Panc1 (cell line): ENCODE measurements at regions not wholly inside any gene's neighbourhood (a gene's known extent, or its start where the extent isn't known, plus 50 kb on each side); places are given as distances from the start of the nearest gene placed in this dataset.

Experiments used
- CTCF ChIP-seq: fragments of 450-650 bp; IDR thresholded peaks from 2 replicates; pipeline ENCODE4 v1.5.1; 2017; ENCODE audit warnings: mild to moderate bottlenecking
- POLR2AphosphoS5 ChIP-seq: IDR thresholded peaks from 2 replicates; pipeline ENCODE4 v1.6.1; 2012; ENCODE audit warnings: mild to moderate bottlenecking, low read depth, low read length, moderate library complexity
- REST ChIP-seq, 2 experiments: IDR thresholded peaks; 2 replicates each; pipeline ENCODE4 v1.6.1; 2011 to 2012; ENCODE audit warnings: low read depth in 2 of 2, control low read depth in 1 of 2, low read length in 1 of 2, mild to moderate bottlenecking in 1 of 2, moderate library complexity in 1 of 2; ENCODE audit not compliant: insufficient read depth in 1 of 2
- SIN3A ChIP-seq: IDR thresholded peaks from 2 replicates; pipeline ENCODE4 v1.6.1; 2012; ENCODE audit warnings: low read depth, mild to moderate bottlenecking, low read length, moderate library complexity, borderline replicate concordance; ENCODE audit not compliant: insufficient read depth
- TCF7L2 ChIP-seq: IDR thresholded peaks from 2 replicates; pipeline ENCODE4 v1.6.1; 2011; ENCODE audit warnings: mild to moderate bottlenecking, low read depth, low read length, inconsistent platforms

GRCh38 chr7:3201306-3201705 lies 99.7 kb upstream of the SDK1 start:
- TF ChIP-seq CTCF (no peak), REST (IDR thresholded peaks at IDR 0.05; ENCODE audit: insufficient read depth in 1 of 2, low read depth in 2 of 2, low read length in 1 of 2) (no peak), POLR2AphosphoS5 (no peak), SIN3A (no peak), TCF7L2 (no peak)
